ENCODE measurements at regions not wholly inside any gene's neighbourhood (a gene's known extent, or its start where the extent isn't known, plus 50 kb on each side); places are given as distances from the start of the nearest gene placed in this dataset.

DNA sequence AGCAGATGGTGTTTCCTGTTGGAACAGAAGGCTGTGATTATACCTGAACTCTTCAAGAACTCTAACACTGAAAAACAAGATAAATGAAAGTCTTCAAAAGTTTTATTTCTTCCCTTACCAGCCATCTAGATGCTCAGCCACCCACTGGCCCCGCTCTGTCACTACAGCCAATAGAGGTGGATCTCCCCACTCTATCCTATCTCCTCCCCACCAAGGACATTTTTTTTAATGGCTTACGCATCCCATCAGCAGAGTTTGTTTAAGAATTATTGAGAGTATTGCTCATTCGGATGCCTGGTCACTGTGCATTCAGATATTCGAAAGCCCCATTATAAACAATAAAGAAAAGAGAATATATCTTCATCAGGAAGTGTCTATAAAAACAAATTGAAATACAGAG, 159.4 kb downstream of the RASEF start:
- TF ChIP-seq CTCF (IDR thresholded peaks at IDR 0.05) (no peak), EZH2 (IDR thresholded peaks at IDR 0.05) (no peak)
